GM23338 (cell line): ENCODE measurements at regions not wholly inside any gene's neighbourhood (a gene's known extent, or its start where the extent isn't known, plus 50 kb on each side); places are given as distances from the start of the nearest gene placed in this dataset.

ENCODE experiments used
- ATAC-seq: fragments of 200-7000 bp; cut with Tn5 transposase; 3 replicates; pipeline ENCODE4 v1.9.1; 2020
- DNase-seq: peaks from one replicate; pipeline ENCODE4 v3.0.0-alpha.2; 2015; ENCODE audit warnings: low spot score
- H2AFZ ChIP-seq: fragments of 200-600 bp; sonication (generic); 2 replicates; pipeline ENCODE4 v1.8.0; 2016; ENCODE audit warnings: antibody characterized with exemption, mild to moderate bottlenecking, moderate library complexity
- H3F3A ChIP-seq: fragments of 200-600 bp; sonication (generic); replicated peaks from 2 replicates; pipeline ENCODE4 v1.8.0; 2017; ENCODE audit warnings: antibody characterized with exemption, mixed run types, low read depth
- H3K27ac ChIP-seq: fragments of 200-600 bp; sonication (generic); 2 replicates; pipeline ENCODE4 v1.6.1; 2016; ENCODE audit warnings: low read depth
- H3K27me3 ChIP-seq: fragments of 200-600 bp; sonication (generic); 2 replicates; pipeline ENCODE4 v1.8.0; 2016; ENCODE audit warnings: mild to moderate bottlenecking, mixed run types, moderate library complexity; ENCODE audit not compliant: insufficient read depth
- H3K36me3 ChIP-seq: fragments of 200-600 bp; sonication (generic); 2 replicates; pipeline ENCODE4 v1.8.0; 2016; ENCODE audit warnings: mild to moderate bottlenecking; ENCODE audit not compliant: insufficient read depth
- H3K4me1 ChIP-seq: fragments of 200-600 bp; sonication (generic); 2 replicates; pipeline ENCODE4 v1.8.0; 2016; ENCODE audit warnings: mild to moderate bottlenecking, moderate library complexity; ENCODE audit not compliant: insufficient read depth
- H3K4me2 ChIP-seq: fragments of 200-600 bp; sonication (generic); 2 replicates; pipeline ENCODE4 v1.7.1; 2017; ENCODE audit warnings: mixed run types
- H3K4me3 ChIP-seq: fragments of 200-600 bp; sonication (generic); 2 replicates; pipeline ENCODE4 v1.6.1; 2016; ENCODE audit warnings: mixed run types
- H3K79me2 ChIP-seq: fragments of 200-600 bp; sonication (generic); replicated peaks from 2 replicates; pipeline ENCODE4 v1.8.0; 2017; ENCODE audit warnings: mild to moderate bottlenecking; ENCODE audit not compliant: insufficient read depth
- H3K9me2 ChIP-seq: fragments of 200-600 bp; sonication (generic); 2 replicates; pipeline ENCODE4 v1.8.0; 2017; ENCODE audit not compliant: insufficient read depth
- H4K20me1 ChIP-seq: fragments of 200-600 bp; sonication (generic); replicated peaks from 2 replicates; pipeline ENCODE4 v1.8.0; 2017; ENCODE audit warnings: mild to moderate bottlenecking; ENCODE audit not compliant: insufficient read depth
- H3K27ac Mint-ChIP-seq: 2 replicates; pipeline ENCODE4 v1.8.0; 2020; ENCODE audit warnings: inconsistent platforms, mild to moderate bottlenecking, moderate library complexity, mixed read lengths
- H3K27me3 Mint-ChIP-seq: 3 replicates; pipeline ENCODE4 v1.8.0; 2022; ENCODE audit warnings: low read depth, mild to moderate bottlenecking, moderate library complexity, mixed read lengths, inconsistent platforms; ENCODE audit not compliant: insufficient read depth, poor library complexity
- H3K36me3 Mint-ChIP-seq: 3 replicates; pipeline ENCODE4 v1.8.0; 2021; ENCODE audit warnings: low read depth, mild to moderate bottlenecking, inconsistent platforms, moderate library complexity, mixed read lengths
- H3K4me1 Mint-ChIP-seq: 3 replicates; pipeline ENCODE4 v1.8.0; 2020; ENCODE audit warnings: mild to moderate bottlenecking, inconsistent platforms, mixed read lengths
- H3K4me3 Mint-ChIP-seq: 3 replicates; pipeline ENCODE4 v1.8.0; 2021; ENCODE audit warnings: moderate library complexity, mild to moderate bottlenecking, inconsistent platforms, mixed read lengths
- H3K9me3 Mint-ChIP-seq: 3 replicates; pipeline ENCODE4 v1.8.0; 2020; ENCODE audit warnings: moderate library complexity, mild to moderate bottlenecking, inconsistent platforms, mixed read lengths
- CREB1 ChIP-seq: fragments of 250-450 bp; sonication (Bioruptor Pico); IDR thresholded peaks from 2 replicates; pipeline ENCODE4 v1.5.0; 2020; ENCODE audit warnings: low read depth, mild to moderate bottlenecking, moderate library complexity
- EZH2 ChIP-seq: fragments of 200-600 bp; sonication (generic); IDR thresholded peaks from one replicate; pipeline ENCODE4 v1.8.0; 2017; ENCODE audit warnings: antibody characterized with exemption, mild to moderate bottlenecking, low read depth; ENCODE audit not compliant: unreplicated experiment
- EZH2phosphoT487 ChIP-seq: fragments of 200-600 bp; sonication (generic); IDR thresholded peaks from one replicate; pipeline ENCODE4 v1.8.1; 2018; ENCODE audit warnings: antibody characterized with exemption; ENCODE audit not compliant: unreplicated experiment
- JUNB ChIP-seq: IDR thresholded peaks from one replicate; pipeline ENCODE4 v1.6.1; 2016; ENCODE audit warnings: antibody characterized with exemption; ENCODE audit not compliant: unreplicated experiment
- NANOG ChIP-seq: IDR thresholded peaks from 2 replicates; pipeline ENCODE4 v1.6.1; 2016; ENCODE audit warnings: antibody characterized with exemption, borderline replicate concordance
- POLR2AphosphoS5 ChIP-seq: IDR thresholded peaks from 2 replicates; pipeline ENCODE4 v1.6.1; 2016; ENCODE audit warnings: antibody characterized with exemption, low read depth
- STAT1 ChIP-seq: IDR thresholded peaks from one replicate; pipeline ENCODE4 v1.6.1; 2016; ENCODE audit warnings: antibody characterized with exemption; ENCODE audit not compliant: unreplicated experiment
- ZNF114 ChIP-seq: fragments of 250-450 bp; sonication (Bioruptor Pico); IDR thresholded peaks from 2 replicates; pipeline ENCODE4 v1.5.0; 2020; ENCODE audit warnings: mild to moderate bottlenecking, moderate library complexity
- ZNF331 ChIP-seq: fragments of 250-450 bp; sonication (Bioruptor Pico); IDR thresholded peaks from 2 replicates; pipeline ENCODE4 v1.5.0; 2020; ENCODE audit warnings: low read depth, mild to moderate bottlenecking, moderate library complexity
- TF ChIP-seq, protein P1 (sequence below): IDR thresholded peaks from 2 replicates; pipeline ENCODE4 v1.6.1; 2016; ENCODE audit warnings: antibody characterized with exemption
- TF ChIP-seq, protein P2 (sequence below): IDR thresholded peaks from one replicate; pipeline ENCODE4 v1.6.1; 2018; ENCODE audit warnings: antibody characterized with exemption; ENCODE audit not compliant: unreplicated experiment
- TF ChIP-seq, protein P3 (sequence below): fragments of 250-450 bp; sonication (Bioruptor Pico); IDR thresholded peaks from 2 replicates; pipeline ENCODE4 v1.5.0; 2020; ENCODE audit warnings: mild to moderate bottlenecking, moderate library complexity
- TF ChIP-seq, protein P4 (sequence below), 2 experiments: fragments of 200-600 bp in 1 of 2; sonication (generic) in 1 of 2; conservative IDR thresholded peaks; 2 replicates each; pipeline versions ENCODE4 v1.5.1 to v1.6.1; 2016 to 2017; ENCODE audit warnings: antibody characterized with exemption in 2 of 2, low read depth in 2 of 2, mild to moderate bottlenecking in 2 of 2, moderate library complexity in 1 of 2

DNA sequence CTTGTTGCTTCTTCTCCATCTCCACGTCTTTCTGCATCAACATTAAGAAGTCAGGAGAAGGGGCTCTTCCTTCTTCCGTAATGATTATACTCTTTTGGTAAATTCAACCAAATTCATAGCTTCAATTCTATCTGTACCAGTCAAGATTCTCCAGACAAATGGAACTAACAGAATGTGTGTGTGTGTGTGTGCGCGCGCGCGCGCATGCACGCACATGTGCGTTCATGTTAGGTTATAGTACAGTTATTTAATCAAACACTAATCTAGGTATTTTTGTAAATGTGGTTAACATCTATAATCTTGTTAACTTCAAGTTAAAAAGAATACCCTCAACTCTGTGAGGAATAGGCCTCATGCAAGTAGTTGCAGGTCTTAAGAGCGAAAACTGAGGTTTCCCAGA is 150.3 kb upstream of the TAS2R1 start:
- H3K4me3 ChIP-seq = no peak overlapping the region
- no peak overlapping the region for H3K4me3 Mint-ChIP-seq
- H3K4me1 Mint-ChIP-seq = peaks cover 4% of the 10 kb centered on the region
- H3K27me3 Mint-ChIP-seq = no peaks in the 10 kb centered on the region
- H2AFZ ChIP-seq = no peak overlapping the region
- TF ChIP-seq JUNB (no peak), CREB1 (CRISPR knock-in tag) (no peak), ZNF331 (CRISPR knock-in tag) (no peak), STAT1 (no peak), ZNF114 (CRISPR knock-in tag) (no peak), POLR2AphosphoS5 (no peak), EZH2phosphoT487 (no peak), EZH2 (no peak), NANOG (no peak)
- TF ChIP-seq, protein P1, sequence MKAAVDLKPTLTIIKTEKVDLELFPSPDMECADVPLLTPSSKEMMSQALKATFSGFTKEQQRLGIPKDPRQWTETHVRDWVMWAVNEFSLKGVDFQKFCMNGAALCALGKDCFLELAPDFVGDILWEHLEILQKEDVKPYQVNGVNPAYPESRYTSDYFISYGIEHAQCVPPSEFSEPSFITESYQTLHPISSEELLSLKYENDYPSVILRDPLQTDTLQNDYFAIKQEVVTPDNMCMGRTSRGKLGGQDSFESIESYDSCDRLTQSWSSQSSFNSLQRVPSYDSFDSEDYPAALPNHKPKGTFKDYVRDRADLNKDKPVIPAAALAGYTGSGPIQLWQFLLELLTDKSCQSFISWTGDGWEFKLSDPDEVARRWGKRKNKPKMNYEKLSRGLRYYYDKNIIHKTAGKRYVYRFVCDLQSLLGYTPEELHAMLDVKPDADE = no peak
- TF ChIP-seq, protein P2, sequence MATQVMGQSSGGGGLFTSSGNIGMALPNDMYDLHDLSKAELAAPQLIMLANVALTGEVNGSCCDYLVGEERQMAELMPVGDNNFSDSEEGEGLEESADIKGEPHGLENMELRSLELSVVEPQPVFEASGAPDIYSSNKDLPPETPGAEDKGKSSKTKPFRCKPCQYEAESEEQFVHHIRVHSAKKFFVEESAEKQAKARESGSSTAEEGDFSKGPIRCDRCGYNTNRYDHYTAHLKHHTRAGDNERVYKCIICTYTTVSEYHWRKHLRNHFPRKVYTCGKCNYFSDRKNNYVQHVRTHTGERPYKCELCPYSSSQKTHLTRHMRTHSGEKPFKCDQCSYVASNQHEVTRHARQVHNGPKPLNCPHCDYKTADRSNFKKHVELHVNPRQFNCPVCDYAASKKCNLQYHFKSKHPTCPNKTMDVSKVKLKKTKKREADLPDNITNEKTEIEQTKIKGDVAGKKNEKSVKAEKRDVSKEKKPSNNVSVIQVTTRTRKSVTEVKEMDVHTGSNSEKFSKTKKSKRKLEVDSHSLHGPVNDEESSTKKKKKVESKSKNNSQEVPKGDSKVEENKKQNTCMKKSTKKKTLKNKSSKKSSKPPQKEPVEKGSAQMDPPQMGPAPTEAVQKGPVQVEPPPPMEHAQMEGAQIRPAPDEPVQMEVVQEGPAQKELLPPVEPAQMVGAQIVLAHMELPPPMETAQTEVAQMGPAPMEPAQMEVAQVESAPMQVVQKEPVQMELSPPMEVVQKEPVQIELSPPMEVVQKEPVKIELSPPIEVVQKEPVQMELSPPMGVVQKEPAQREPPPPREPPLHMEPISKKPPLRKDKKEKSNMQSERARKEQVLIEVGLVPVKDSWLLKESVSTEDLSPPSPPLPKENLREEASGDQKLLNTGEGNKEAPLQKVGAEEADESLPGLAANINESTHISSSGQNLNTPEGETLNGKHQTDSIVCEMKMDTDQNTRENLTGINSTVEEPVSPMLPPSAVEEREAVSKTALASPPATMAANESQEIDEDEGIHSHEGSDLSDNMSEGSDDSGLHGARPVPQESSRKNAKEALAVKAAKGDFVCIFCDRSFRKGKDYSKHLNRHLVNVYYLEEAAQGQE = no peak
- TF ChIP-seq, protein P3, sequence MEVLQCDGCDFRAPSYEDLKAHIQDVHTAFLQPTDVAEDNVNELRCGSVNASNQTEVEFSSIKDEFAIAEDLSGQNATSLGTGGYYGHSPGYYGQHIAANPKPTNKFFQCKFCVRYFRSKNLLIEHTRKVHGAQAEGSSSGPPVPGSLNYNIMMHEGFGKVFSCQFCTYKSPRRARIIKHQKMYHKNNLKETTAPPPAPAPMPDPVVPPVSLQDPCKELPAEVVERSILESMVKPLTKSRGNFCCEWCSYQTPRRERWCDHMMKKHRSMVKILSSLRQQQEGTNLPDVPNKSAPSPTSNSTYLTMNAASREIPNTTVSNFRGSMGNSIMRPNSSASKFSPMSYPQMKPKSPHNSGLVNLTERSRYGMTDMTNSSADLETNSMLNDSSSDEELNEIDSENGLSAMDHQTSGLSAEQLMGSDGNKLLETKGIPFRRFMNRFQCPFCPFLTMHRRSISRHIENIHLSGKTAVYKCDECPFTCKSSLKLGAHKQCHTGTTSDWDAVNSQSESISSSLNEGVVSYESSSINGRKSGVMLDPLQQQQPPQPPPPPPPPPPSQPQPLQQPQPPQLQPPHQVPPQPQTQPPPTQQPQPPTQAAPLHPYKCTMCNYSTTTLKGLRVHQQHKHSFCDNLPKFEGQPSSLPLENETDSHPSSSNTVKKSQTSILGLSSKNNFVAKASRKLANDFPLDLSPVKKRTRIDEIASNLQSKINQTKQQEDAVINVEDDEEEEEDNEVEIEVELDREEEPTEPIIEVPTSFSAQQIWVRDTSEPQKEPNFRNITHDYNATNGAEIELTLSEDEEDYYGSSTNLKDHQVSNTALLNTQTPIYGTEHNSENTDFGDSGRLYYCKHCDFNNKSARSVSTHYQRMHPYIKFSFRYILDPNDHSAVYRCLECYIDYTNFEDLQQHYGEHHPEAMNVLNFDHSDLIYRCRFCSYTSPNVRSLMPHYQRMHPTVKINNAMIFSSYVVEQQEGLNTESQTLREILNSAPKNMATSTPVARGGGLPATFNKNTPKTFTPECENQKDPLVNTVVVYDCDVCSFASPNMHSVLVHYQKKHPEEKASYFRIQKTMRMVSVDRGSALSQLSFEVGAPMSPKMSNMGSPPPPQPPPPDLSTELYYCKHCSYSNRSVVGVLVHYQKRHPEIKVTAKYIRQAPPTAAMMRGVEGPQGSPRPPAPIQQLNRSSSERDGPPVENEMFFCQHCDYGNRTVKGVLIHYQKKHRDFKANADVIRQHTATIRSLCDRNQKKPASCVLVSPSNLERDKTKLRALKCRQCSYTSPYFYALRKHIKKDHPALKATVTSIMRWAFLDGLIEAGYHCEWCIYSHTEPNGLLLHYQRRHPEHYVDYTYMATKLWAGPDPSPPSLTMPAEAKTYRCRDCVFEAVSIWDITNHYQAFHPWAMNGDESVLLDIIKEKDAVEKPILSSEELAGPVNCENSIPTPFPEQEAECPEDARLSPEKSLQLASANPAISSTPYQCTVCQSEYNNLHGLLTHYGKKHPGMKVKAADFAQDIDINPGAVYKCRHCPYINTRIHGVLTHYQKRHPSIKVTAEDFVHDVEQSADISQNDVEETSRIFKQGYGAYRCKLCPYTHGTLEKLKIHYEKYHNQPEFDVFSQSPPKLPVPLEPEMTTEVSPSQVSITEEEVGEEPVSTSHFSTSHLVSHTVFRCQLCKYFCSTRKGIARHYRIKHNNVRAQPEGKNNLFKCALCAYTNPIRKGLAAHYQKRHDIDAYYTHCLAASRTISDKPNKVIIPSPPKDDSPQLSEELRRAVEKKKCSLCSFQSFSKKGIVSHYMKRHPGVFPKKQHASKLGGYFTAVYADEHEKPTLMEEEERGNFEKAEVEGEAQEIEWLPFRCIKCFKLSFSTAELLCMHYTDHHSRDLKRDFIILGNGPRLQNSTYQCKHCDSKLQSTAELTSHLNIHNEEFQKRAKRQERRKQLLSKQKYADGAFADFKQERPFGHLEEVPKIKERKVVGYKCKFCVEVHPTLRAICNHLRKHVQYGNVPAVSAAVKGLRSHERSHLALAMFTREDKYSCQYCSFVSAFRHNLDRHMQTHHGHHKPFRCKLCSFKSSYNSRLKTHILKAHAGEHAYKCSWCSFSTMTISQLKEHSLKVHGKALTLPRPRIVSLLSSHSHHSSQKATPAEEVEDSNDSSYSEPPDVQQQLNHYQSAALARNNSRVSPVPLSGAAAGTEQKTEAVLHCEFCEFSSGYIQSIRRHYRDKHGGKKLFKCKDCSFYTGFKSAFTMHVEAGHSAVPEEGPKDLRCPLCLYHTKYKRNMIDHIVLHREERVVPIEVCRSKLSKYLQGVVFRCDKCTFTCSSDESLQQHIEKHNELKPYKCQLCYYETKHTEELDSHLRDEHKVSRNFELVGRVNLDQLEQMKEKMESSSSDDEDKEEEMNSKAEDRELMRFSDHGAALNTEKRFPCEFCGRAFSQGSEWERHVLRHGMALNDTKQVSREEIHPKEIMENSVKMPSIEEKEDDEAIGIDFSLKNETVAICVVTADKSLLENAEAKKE = no peak
- TF ChIP-seq, protein P4, sequence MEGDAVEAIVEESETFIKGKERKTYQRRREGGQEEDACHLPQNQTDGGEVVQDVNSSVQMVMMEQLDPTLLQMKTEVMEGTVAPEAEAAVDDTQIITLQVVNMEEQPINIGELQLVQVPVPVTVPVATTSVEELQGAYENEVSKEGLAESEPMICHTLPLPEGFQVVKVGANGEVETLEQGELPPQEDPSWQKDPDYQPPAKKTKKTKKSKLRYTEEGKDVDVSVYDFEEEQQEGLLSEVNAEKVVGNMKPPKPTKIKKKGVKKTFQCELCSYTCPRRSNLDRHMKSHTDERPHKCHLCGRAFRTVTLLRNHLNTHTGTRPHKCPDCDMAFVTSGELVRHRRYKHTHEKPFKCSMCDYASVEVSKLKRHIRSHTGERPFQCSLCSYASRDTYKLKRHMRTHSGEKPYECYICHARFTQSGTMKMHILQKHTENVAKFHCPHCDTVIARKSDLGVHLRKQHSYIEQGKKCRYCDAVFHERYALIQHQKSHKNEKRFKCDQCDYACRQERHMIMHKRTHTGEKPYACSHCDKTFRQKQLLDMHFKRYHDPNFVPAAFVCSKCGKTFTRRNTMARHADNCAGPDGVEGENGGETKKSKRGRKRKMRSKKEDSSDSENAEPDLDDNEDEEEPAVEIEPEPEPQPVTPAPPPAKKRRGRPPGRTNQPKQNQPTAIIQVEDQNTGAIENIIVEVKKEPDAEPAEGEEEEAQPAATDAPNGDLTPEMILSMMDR (conservative IDR thresholded peaks at IDR 0.05; ENCODE audit: low read depth in 2 of 2) = no peak
- no peaks in the 10 kb centered on the region for H3K27me3 ChIP-seq
- DNase-seq (no peak), ATAC-seq (no peak)
- no peaks in the 10 kb centered on the region for H3K79me2 ChIP-seq
- H3K9me3 Mint-ChIP-seq = peaks cover 4% of the 10 kb centered on the region
- no peaks in the 10 kb centered on the region for H3F3A ChIP-seq
- H3K27ac Mint-ChIP-seq = no peak overlapping the region
- no peaks in the 10 kb centered on the region for H4K20me1 ChIP-seq
- H3K27ac ChIP-seq = no peak overlapping the region
- H3K4me2 ChIP-seq = no peak overlapping the region
- H3K36me3 Mint-ChIP-seq = peaks cover 3% of the 10 kb centered on the region; the same call in 1 of the 3 replicates
- no peaks in the 10 kb centered on the region for H3K36me3 ChIP-seq
- 0 out of 2 replicates have a peak, but pooled peaks cover 10% of the 10 kb centered on the region for H3K9me2 ChIP-seq
- H3K4me1 ChIP-seq = peaks cover 6% of the 10 kb centered on the region; the same call in 1 of the 2 replicates
